ENCODE measurements at regions not wholly inside any gene's neighbourhood (a gene's known extent, or its start where the extent isn't known, plus 50 kb on each side); places are given as distances from the start of the nearest gene placed in this dataset.

DNA sequence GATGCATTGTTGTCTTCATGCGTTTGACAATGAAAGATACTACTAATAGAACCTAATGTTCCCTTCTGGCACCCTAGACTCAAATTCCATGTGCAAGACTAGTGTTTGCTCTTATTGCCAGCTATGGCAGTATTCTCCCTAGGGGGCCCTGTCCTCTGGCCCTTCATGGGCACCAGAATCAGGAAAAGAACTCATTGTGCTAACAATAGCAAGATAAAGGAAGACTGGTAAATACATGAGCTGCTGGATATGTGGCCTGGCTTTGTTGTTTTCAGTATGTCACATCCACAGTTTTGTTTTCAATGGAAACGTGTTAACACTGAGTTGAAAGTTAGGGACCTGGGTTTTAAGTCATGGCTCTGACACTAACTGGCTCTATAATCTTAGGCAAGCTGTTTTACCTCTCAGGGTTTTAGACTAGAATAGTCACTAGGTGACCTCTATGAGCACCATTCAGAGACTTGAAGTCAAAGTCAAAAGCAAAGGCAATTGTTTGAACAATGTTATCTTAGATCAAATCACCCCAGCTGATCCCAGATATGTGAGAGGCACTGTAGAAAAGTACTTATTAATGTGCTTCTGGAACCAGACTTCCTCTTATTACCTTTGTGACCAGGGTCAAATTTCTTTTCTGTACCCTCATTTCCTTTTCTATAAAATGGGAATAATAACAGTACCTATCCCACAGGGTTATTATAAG is 253.7 kb upstream of the DIAPH2 start:
- Histone ChIP-seq H4K20me1 (replicated peaks in 1 of 2; ENCODE audit: control insufficient read depth in 1 of 2, insufficient read depth in 2 of 2, low read length in 2 of 2) (no peaks in the 10 kb centered on the region), H3K9me3 (ENCODE audit: insufficient read depth in 2 of 2, low read depth in 1 of 2, low read length in 1 of 2) (no peaks in the 10 kb centered on the region), H3K27me3 (replicated peaks in 1 of 4; ENCODE audit: control insufficient read depth in 3 of 4, extremely low read depth in 1 of 4, insufficient read depth in 3 of 4, low read length in 3 of 4) (no peaks in the 10 kb centered on the region), H4K8ac (ENCODE audit: extremely low read depth, insufficient read depth, low read length) (no peak overlapping the region), H3K56ac (replicated peaks; ENCODE audit: insufficient read length, low read depth, low read length) (no peak overlapping the region), H4K5ac (ENCODE audit: insufficient read length, low read depth, low read length) (no peak overlapping the region), H3K79me2 (ENCODE audit: control insufficient read depth in 1 of 2, insufficient read depth in 2 of 2, low read length in 2 of 2) (no peaks in the 10 kb centered on the region), H2BK15ac (ENCODE audit: low read length) (no peak overlapping the region), H3K23ac (ENCODE audit: insufficient read length) (no peak overlapping the region), H2BK5ac (ENCODE audit: low read depth, low read length) (no peak overlapping the region), H2AFZ (ENCODE audit: low read length) (no peak overlapping the region), H3K27ac (ENCODE audit: low read depth, low read length) (no peak overlapping the region), H3K4ac (replicated peaks; ENCODE audit: insufficient read length, low read depth, low read length) (no peak overlapping the region), H3K4me2 (ENCODE audit: insufficient read depth in 1 of 2, low read depth in 2 of 2, low read length in 2 of 2) (no peak overlapping the region), H3K4me1 (replicated peaks in 1 of 4; ENCODE audit: control insufficient read depth in 3 of 4, insufficient read depth in 4 of 4, low read length in 3 of 4) (no peaks in the 10 kb centered on the region), H4K91ac (replicated peaks; ENCODE audit: insufficient read length, low read length) (no peak overlapping the region), H3K9ac (replicated peaks in 1 of 4; ENCODE audit: extremely low read depth in 1 of 4, low read depth in 3 of 4, low read length in 3 of 4) (no peak overlapping the region), H2BK12ac (ENCODE audit: low read depth, low read length) (no peak overlapping the region), H3K4me3 (ENCODE audit: extremely low read depth in 1 of 4, insufficient read depth in 2 of 4, low read depth in 3 of 4, low read length in 4 of 4) (no peak overlapping the region), H3K23me2 (ENCODE audit: low read depth, low read length) (no peaks in the 10 kb centered on the region), H3K79me1 (ENCODE audit: low read depth, low read length) (no peaks in the 10 kb centered on the region), H2AK5ac (ENCODE audit: low read depth, low read length) (no peak overlapping the region), H3K14ac (ENCODE audit: insufficient read length) (no peak overlapping the region), H3K36me3 (ENCODE audit: control insufficient read depth in 2 of 4, insufficient read depth in 4 of 4, low read length in 3 of 4) (no peaks in the 10 kb centered on the region), H2BK20ac (ENCODE audit: low read length) (no peak overlapping the region), H3K18ac (ENCODE audit: extremely low read depth, low read length) (no peak overlapping the region), H2BK120ac (replicated peaks; ENCODE audit: low read depth, low read length) (no peak overlapping the region)
- ChIA-PET POLR2A (ENCODE audit: partially characterized antibody) (no interaction called here), CTCF (ENCODE audit: partially characterized antibody) (no interaction called here)
- DNase-seq (ENCODE audit: low read depth in 1 of 2, low spot score in 2 of 2) (no peak), FAIRE-seq (no peak)
- no peak for TF ChIP-seq EZH2 (IDR thresholded peaks at IDR 0.05; ENCODE audit: low read depth, low read length, severe bottlenecking)
- WGBS, 2 experiments (ENCODE audit: extremely low coverage in 1 of 2, insufficient coverage in 1 of 2, insufficient read length in 1 of 2, insufficient replicate concordance in 2 of 2, low coverage in 1 of 2, low lambda C conversion rate in 2 of 2, missing lambda C conversion rate in 1 of 2), result 67% methylated on average over 2 of the region's 2 CpGs; no CpG with 5 or more reads in 1 of the 2 experiments
